ENCODE measurements at regions not wholly inside any gene's neighbourhood (a gene's known extent, or its start where the extent isn't known, plus 50 kb on each side); places are given as distances from the start of the nearest gene placed in this dataset.

DNA sequence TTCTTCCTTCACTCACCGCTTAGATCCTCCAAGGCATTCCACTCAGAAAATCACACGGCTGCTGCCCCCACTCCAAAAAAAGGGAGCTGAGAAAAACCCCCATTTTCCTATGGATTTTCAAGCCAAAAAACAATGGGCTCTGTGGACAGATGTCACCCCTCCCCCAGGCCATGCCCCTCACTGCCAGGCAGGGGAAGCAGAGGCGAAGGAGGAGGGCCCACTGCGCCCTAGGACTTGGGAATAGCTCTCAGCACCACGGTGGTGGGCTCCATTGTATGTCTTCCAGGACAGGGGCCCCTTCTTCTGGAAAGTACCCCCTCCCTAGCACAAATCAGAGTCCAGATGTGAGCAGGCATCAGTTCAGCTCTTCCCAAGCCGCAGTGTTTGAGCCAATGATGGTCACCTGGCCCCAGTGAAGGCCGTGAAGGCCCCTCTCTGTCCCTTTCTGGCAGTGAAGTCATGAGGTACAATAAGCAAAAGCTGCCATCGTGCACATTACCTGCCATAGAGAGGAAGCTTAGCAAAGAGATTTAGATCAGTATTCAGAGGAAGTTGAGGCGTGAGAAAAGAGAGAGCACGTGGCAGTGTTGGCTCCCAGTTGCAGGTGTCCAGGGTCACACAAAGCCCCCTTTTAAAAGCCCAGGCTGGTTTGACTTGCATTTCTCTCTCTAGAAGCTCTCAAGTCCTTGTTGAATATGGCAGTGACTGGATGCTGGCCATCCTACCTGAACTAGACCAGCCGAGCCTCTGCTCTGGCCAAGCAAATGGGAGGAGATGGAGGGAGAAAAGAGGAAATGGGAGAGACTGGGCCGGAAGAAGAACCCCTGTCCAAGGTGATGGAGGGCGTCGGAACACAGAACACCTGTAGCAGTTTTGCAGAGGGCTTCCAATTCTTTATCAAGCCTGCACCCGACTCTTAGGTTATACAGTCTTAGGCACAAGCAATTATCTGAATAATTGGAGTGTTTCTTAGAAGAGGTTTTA is 149.0 kb downstream of the TOMM20 start:
- no peaks in the 10 kb centered on the region for H3K9me3 Mint-ChIP-seq (ENCODE audit: insufficient read depth)
- no peaks in the 10 kb centered on the region for H3K27me3 Mint-ChIP-seq
- WGBS (ENCODE audit: insufficient coverage): 47% methylated on average over 10 of the region's 15 CpGs
- Histone ChIP-seq H3K27ac (ENCODE audit: low read length in 2 of 2) (peak overlapping the region; percentile 64 to 73), H3K79me2 (ENCODE audit: control insufficient read depth, insufficient read depth, low read length) (no peaks in the 10 kb centered on the region), H3K4me2 (replicated peaks; ENCODE audit: low read depth, low read length, poor library complexity, severe bottlenecking) (peak overlapping the region; percentile 69), H3K27me3 (replicated peaks in 1 of 4; ENCODE audit: control extremely low read depth in 1 of 4, control insufficient read depth in 3 of 4, insufficient read depth in 4 of 4, low read length in 3 of 4) (no peaks in the 10 kb centered on the region), H3K9ac (ENCODE audit: low read length) (peak overlapping the region; percentile 39), H3K36me3 (replicated peaks in 1 of 2; ENCODE audit: control extremely low read depth in 1 of 2, control insufficient read depth in 1 of 2, extremely low read depth in 1 of 2, insufficient read depth in 2 of 2, low read length in 1 of 2) (no peaks in the 10 kb centered on the region), H3K4me3 (ENCODE audit: control extremely low read depth in 1 of 5, extremely low read depth in 1 of 5, insufficient read depth in 1 of 5, low read depth in 2 of 5, low read length in 4 of 5) (peak overlapping the region in 2 of 5 experiments; percentile 34 to 42), H4K20me1 (ENCODE audit: control insufficient read depth, insufficient read depth, low read length, poor library complexity, severe bottlenecking) (no peaks in the 10 kb centered on the region), H2AFZ (ENCODE audit: insufficient read depth, low read depth, low read length, poor library complexity, severe bottlenecking) (peak overlapping the region; percentile 27), H3K9me3 (ENCODE audit: control extremely low read depth in 1 of 3, control insufficient read depth in 2 of 3, insufficient read depth in 1 of 3, low read length in 2 of 3) (no peaks in the 10 kb centered on the region), H3K4me1 (ENCODE audit: control insufficient read depth in 2 of 2, insufficient read depth in 2 of 2, low read length in 2 of 2) (peaks cover 47 to 60% of the 10 kb centered on the region in 2 donors)
- DNase-seq (peak; percentile 40), ATAC-seq (ENCODE audit: low read depth) (no peak)
- no peak for TF ChIP-seq EZH2 (IDR thresholded peaks at IDR 0.05; ENCODE audit: borderline replicate concordance, insufficient read depth, low read depth, low read length, poor library complexity, severe bottlenecking)
- TF ChIP-seq, protein P1, sequence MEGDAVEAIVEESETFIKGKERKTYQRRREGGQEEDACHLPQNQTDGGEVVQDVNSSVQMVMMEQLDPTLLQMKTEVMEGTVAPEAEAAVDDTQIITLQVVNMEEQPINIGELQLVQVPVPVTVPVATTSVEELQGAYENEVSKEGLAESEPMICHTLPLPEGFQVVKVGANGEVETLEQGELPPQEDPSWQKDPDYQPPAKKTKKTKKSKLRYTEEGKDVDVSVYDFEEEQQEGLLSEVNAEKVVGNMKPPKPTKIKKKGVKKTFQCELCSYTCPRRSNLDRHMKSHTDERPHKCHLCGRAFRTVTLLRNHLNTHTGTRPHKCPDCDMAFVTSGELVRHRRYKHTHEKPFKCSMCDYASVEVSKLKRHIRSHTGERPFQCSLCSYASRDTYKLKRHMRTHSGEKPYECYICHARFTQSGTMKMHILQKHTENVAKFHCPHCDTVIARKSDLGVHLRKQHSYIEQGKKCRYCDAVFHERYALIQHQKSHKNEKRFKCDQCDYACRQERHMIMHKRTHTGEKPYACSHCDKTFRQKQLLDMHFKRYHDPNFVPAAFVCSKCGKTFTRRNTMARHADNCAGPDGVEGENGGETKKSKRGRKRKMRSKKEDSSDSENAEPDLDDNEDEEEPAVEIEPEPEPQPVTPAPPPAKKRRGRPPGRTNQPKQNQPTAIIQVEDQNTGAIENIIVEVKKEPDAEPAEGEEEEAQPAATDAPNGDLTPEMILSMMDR (IDR thresholded peaks at IDR 0.05): no peak
- peak overlapping the region; percentile 88 for H3K4me3 Mint-ChIP-seq
- peaks cover 69% of the 10 kb centered on the region for H3K4me1 Mint-ChIP-seq
- ChIA-PET CTCF (interaction anchor here (0.6 to 3.4 kb wide), 11 partner anchors 16 to 480 kb away, joined by 3 to 30 read pairs (median 5); partner anchors contain the start of gene IRF2BP2), POLR2A (interaction anchor here (0.7 to 3.6 kb wide), 6 partner anchors 32 to 379 kb away, joined by 3 to 30 read pairs (median 6); partner anchors contain the start of gene IRF2BP2)
- intact Hi-C loops (cut with micrococcal nuclease): loop anchor here (2.0 to 10.0 kb wide), 6 partner anchors 52 to 485 kb away; no protein-coding TSS in a partner anchor
- H3K27ac Mint-ChIP-seq: peak overlapping the region; percentile 98
